ENCODE measurements at regions not wholly inside any gene's neighbourhood (a gene's known extent, or its start where the extent isn't known, plus 50 kb on each side); places are given as distances from the start of the nearest gene placed in this dataset.

- no peak overlapping the region for H3K4me3 Mint-ChIP-seq (ENCODE audit: unreplicated experiment)
- no peak for DNase-seq
- H3K4me1 Mint-ChIP-seq (ENCODE audit: low read depth, unreplicated experiment): no peaks in the 10 kb centered on the region
- no peak for TF ChIP-seq CTCF (IDR thresholded peaks at IDR 0.05; ENCODE audit: partially characterized antibody, unreplicated experiment)
- H3K27me3 Mint-ChIP-seq (ENCODE audit: unreplicated experiment): no peaks in the 10 kb centered on the region
- no peak overlapping the region for H3K27ac Mint-ChIP-seq (ENCODE audit: unreplicated experiment)
- no peaks in the 10 kb centered on the region for H3K36me3 Mint-ChIP-seq (ENCODE audit: unreplicated experiment)
- no peaks in the 10 kb centered on the region for H3K9me3 Mint-ChIP-seq (ENCODE audit: unreplicated experiment)
Observed at GRCh38 chr12:20030826-20031225, 337.5 kb upstream of the PDE3A start.

GRCh38 chr12:20039562-20039961 lies 328.8 kb upstream of the PDE3A start:
- Mint-ChIP-seq H3K27me3 (ENCODE audit: unreplicated experiment) (no peaks in the 10 kb centered on the region), H3K4me3 (ENCODE audit: unreplicated experiment) (no peak overlapping the region), H3K9me3 (ENCODE audit: unreplicated experiment) (no peaks in the 10 kb centered on the region), H3K36me3 (ENCODE audit: unreplicated experiment) (no peaks in the 10 kb centered on the region), H3K4me1 (ENCODE audit: low read depth, unreplicated experiment) (peaks cover 5% of the 10 kb centered on the region), H3K27ac (ENCODE audit: unreplicated experiment) (no peak overlapping the region)
- TF ChIP-seq CTCF (IDR thresholded peaks at IDR 0.05; ENCODE audit: partially characterized antibody, unreplicated experiment): no peak
- DNase-seq: no peak

GRCh38 chr12:20040184-20040583 lies 328.2 kb upstream of the PDE3A start:
- H3K9me3 Mint-ChIP-seq (ENCODE audit: unreplicated experiment): no peaks in the 10 kb centered on the region
- no peak for TF ChIP-seq CTCF (IDR thresholded peaks at IDR 0.05; ENCODE audit: partially characterized antibody, unreplicated experiment)
- H3K36me3 Mint-ChIP-seq (ENCODE audit: unreplicated experiment): no peaks in the 10 kb centered on the region
- no peak overlapping the region for H3K4me3 Mint-ChIP-seq (ENCODE audit: unreplicated experiment)
- H3K4me1 Mint-ChIP-seq (ENCODE audit: low read depth, unreplicated experiment): peaks cover 5% of the 10 kb centered on the region
- H3K27me3 Mint-ChIP-seq (ENCODE audit: unreplicated experiment): no peaks in the 10 kb centered on the region
- no peak for DNase-seq
- no peak overlapping the region for H3K27ac Mint-ChIP-seq (ENCODE audit: unreplicated experiment)

GRCh38 chr12:20040831-20041230 lies 327.5 kb upstream of the PDE3A start:
- H3K36me3 Mint-ChIP-seq (ENCODE audit: unreplicated experiment): no peaks in the 10 kb centered on the region

GRCh38 chr12:20044351-20044750 lies 324.0 kb upstream of the PDE3A start:
- H3K27ac Mint-ChIP-seq (ENCODE audit: unreplicated experiment): no peak overlapping the region
- H3K36me3 Mint-ChIP-seq (ENCODE audit: unreplicated experiment): no peaks in the 10 kb centered on the region
- H3K4me3 Mint-ChIP-seq (ENCODE audit: unreplicated experiment): no peak overlapping the region
- no peak for TF ChIP-seq CTCF (IDR thresholded peaks at IDR 0.05; ENCODE audit: partially characterized antibody, unreplicated experiment)
- no peaks in the 10 kb centered on the region for H3K9me3 Mint-ChIP-seq (ENCODE audit: unreplicated experiment)
- peaks cover 5% of the 10 kb centered on the region for H3K4me1 Mint-ChIP-seq (ENCODE audit: low read depth, unreplicated experiment)
- DNase-seq: no peak
- peaks cover 2% of the 10 kb centered on the region for H3K27me3 Mint-ChIP-seq (ENCODE audit: unreplicated experiment)

More at GRCh38 chr12:20040831-20041230, 327.5 kb upstream of the PDE3A start:
- Mint-ChIP-seq H3K27ac (ENCODE audit: unreplicated experiment) (no peak overlapping the region), H3K27me3 (ENCODE audit: unreplicated experiment) (no peaks in the 10 kb centered on the region), H3K9me3 (ENCODE audit: unreplicated experiment) (no peaks in the 10 kb centered on the region), H3K4me3 (ENCODE audit: unreplicated experiment) (no peak overlapping the region), H3K4me1 (ENCODE audit: low read depth, unreplicated experiment) (peaks cover 5% of the 10 kb centered on the region)
- no peak for TF ChIP-seq CTCF (IDR thresholded peaks at IDR 0.05; ENCODE audit: partially characterized antibody, unreplicated experiment)
- DNase-seq: no peak
